ENCODE measurements at regions not wholly inside any gene's neighbourhood (a gene's known extent, or its start where the extent isn't known, plus 50 kb on each side); places are given as distances from the start of the nearest gene placed in this dataset.

GRCh38 chr2:217086038-217086522, 226.2 kb upstream of the TNP1 start:
- DNase-seq (peak; percentile 49), ATAC-seq (peak; percentile 83)

- ATAC-seq: peak; percentile 34
- DNase-seq: peak; percentile 33
These were observed 225.7 kb upstream of the TNP1 start for GRCh38 chr2:217085543-217085942.

GRCh38 chr2:217081799-217082198, 221.9 kb upstream of the TNP1 start:
- no peak for DNase-seq
- no peak for ATAC-seq

- no peak for ATAC-seq
- DNase-seq: no peak
These were observed 219.3 kb upstream of the TNP1 start for GRCh38 chr2:217079165-217079564.

GRCh38 chr2:217077831-217078407, 218.1 kb upstream of the TNP1 start:
- DNase-seq: peak; percentile 30
- peak; percentile 81 for ATAC-seq

GRCh38 chr2:217076657-217077232, 216.9 kb upstream of the TNP1 start:
- no peak for ATAC-seq
- no peak for DNase-seq

- no peak for DNase-seq
- ATAC-seq: no peak
These were observed 216.2 kb upstream of the TNP1 start for GRCh38 chr2:217076058-217076435.

- DNase-seq: no peak
These were observed 215.6 kb upstream of the TNP1 start for GRCh38 chr2:217075268-217076057.

GRCh38 chr2:217074576-217075255, 214.9 kb upstream of the TNP1 start:
- DNase-seq (no peak), ATAC-seq (no peak)

More at GRCh38 chr2:217075268-217076057, 215.6 kb upstream of the TNP1 start:
- ATAC-seq: no peak

- DNase-seq: no peak
- ATAC-seq: no peak
These were observed 211.6 kb upstream of the TNP1 start for GRCh38 chr2:217071416-217071815.

GRCh38 chr2:217070611-217071010, 210.7 kb upstream of the TNP1 start:
- DNase-seq: no peak
- ATAC-seq: no peak

GRCh38 chr2:217070043-217070430, 210.2 kb upstream of the TNP1 start:
- no peak for DNase-seq
- ATAC-seq: no peak

- DNase-seq (no peak), ATAC-seq (no peak)
These were observed 209.6 kb upstream of the TNP1 start for GRCh38 chr2:217069263-217070042.

GRCh38 chr2:217068677-217069250, 208.9 kb upstream of the TNP1 start:
- ATAC-seq: no peak
- DNase-seq: no peak

GRCh38 chr2:217067787-217068186, 207.9 kb upstream of the TNP1 start:
- DNase-seq (no peak), ATAC-seq (no peak)

GRCh38 chr2:217066510-217067270, 206.8 kb upstream of the TNP1 start:
- ATAC-seq (no peak), DNase-seq (no peak)

GRCh38 chr2:217065695-217066405, 206.0 kb upstream of the TNP1 start:
- ATAC-seq (no peak), DNase-seq (no peak)

- no peak for DNase-seq
- ATAC-seq: no peak
These were observed 205.1 kb upstream of the TNP1 start for GRCh38 chr2:217065012-217065290.

GRCh38 chr2:217064234-217065011, 204.6 kb upstream of the TNP1 start:
- ATAC-seq: peak; percentile 17
- no peak for DNase-seq
